SKM-1 treated with dmso at 0.1 percent for 144 hours (cell line): ENCODE measurements at regions not wholly inside any gene's neighbourhood (a gene's known extent, or its start where the extent isn't known, plus 50 kb on each side); places are given as distances from the start of the nearest gene placed in this dataset.
A peak's percentile ranks its signal among the peaks of the same experiment; 100 is the strongest.

Experiments used
- DNase-seq: peaks from one replicate; lab custom pipeline; 2025; ENCODE audit not compliant: unreplicated experiment; lab: John Stamatoyannopoulos, UW

- no peak for DNase-seq
These were observed 373.3 kb downstream of the CHSY3 start for GRCh38 chr5:130277522-130277921.

- no peak for DNase-seq
These were observed 372.7 kb downstream of the CHSY3 start for GRCh38 chr5:130277002-130277401.

DNA sequence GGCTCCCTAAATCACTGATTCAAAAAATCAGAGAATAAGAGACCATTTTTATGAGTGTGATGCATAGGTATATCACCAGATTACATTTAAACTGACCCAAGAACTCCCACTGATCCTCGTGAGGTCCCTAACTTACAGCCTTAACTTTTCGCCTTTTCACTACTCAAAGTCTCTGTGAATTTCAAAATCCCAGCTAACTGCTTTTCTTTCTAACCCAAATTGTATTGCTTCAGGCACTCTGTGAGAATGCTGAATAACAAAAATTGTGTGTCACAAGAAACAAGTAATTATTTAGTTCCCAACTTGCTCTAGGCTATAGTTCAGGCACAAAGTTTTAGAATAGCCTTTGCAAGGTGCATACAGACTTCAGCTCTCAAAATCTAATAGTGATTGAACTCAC is 368.6 kb downstream of the CHSY3 start:
- DNase-seq: no peak

GRCh38 chr5:130270786-130271185 is 366.5 kb downstream of the CHSY3 start:
- no peak for DNase-seq

GRCh38 chr5:130268489-130268888 is 364.2 kb downstream of the CHSY3 start:
- DNase-seq: no peak

GRCh38 chr5:130267926-130268325 is 363.7 kb downstream of the CHSY3 start:
- DNase-seq: no peak

DNA sequence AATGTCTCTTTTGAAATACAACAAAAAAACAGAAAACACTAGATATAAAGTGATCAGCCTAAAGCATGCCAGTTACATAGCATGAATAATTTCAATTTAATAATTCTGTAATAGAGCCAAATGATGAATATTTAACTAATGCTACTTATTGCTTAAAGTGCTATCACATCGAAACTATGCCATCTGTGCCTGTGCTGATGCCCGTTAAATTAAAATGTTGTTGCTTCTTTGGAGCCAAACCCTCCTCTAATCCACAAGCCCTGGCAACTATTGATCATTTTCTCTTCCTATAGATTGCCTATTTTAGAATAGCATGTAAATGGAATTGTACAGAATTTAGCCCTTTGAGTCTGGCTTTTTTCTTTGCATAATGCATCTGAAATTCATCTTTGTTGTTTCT is 356.2 kb downstream of the CHSY3 start:
- DNase-seq: no peak

GRCh38 chr5:130251931-130252330 is 347.7 kb downstream of the CHSY3 start:
- no peak for DNase-seq

DNA sequence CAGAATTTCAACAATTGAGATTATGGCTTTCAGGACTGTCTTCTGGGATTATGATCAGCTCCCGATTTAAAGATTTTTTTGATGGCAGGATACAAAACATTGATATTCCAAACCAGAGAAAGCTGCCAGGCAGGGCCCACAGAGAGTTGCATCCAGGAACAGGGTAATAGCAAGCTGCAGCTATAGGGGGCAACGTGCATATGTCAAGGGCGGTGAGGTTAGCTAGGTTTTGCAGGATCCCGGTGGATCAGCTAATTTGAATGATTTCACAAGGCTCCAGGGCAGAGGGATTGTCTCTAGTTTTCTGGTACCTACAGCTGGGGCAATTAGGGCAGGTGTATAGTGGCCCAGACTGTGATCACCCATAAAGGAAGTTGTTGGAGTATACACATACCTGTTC is 339.4 kb downstream of the CHSY3 start:
- DNase-seq: no peak

- DNase-seq: peak; percentile 7
These were observed 333.5 kb downstream of the CHSY3 start for GRCh38 chr5:130237721-130238120.
